GM19452 (cell line): ENCODE measurements at regions not wholly inside any gene's neighbourhood (a gene's known extent, or its start where the extent isn't known, plus 50 kb on each side); places are given as distances from the start of the nearest gene placed in this dataset.

Source experiments
- ATAC-seq: cut with Tn5 transposase; IDR thresholded peaks from one replicate; pipeline ENCODE4 v1.9.1; 2021; ENCODE audit not compliant: unreplicated experiment

GRCh38 chr12:66903782-66904396, 225.0 kb upstream of the GRIP1 start:
- ATAC-seq: no peak

GRCh38 chr12:66905201-66905600, 226.3 kb upstream of the GRIP1 start:
- ATAC-seq: no peak

- no peak for ATAC-seq
Observed at GRCh38 chr12:66910366-66910974, 231.6 kb upstream of the GRIP1 start.

- ATAC-seq: no peak
Observed at GRCh38 chr12:66915306-66915904, 236.5 kb upstream of the GRIP1 start.

- no peak for ATAC-seq
Observed at GRCh38 chr12:66916189-66916588, 237.3 kb upstream of the GRIP1 start.

- ATAC-seq: no peak
Observed at GRCh38 chr12:66919466-66919865, 240.6 kb upstream of the GRIP1 start.

GRCh38 chr12:66920205-66920604, 241.3 kb upstream of the GRIP1 start:
- ATAC-seq: no peak

GRCh38 chr12:66921151-66921550, 242.3 kb upstream of the GRIP1 start:
- no peak for ATAC-seq

- ATAC-seq: no peak
Observed at GRCh38 chr12:66925083-66925482, 246.2 kb upstream of the GRIP1 start.

- ATAC-seq: no peak
Observed at GRCh38 chr12:66929121-66929520, 250.2 kb upstream of the GRIP1 start.

GRCh38 chr12:66931091-66931490, 252.2 kb upstream of the GRIP1 start:
- no peak for ATAC-seq

- no peak for ATAC-seq
Observed at GRCh38 chr12:66932126-66932525, 253.2 kb upstream of the GRIP1 start.

- no peak for ATAC-seq
Observed at GRCh38 chr12:66934302-66935062, 255.6 kb upstream of the GRIP1 start.

GRCh38 chr12:66941150-66941549, 262.3 kb upstream of the GRIP1 start:
- ATAC-seq: no peak

- ATAC-seq: no peak
Observed at GRCh38 chr12:66942741-66943465, 264.0 kb upstream of the GRIP1 start.

- ATAC-seq: no peak
Observed at GRCh38 chr12:66944365-66944764, 265.5 kb upstream of the GRIP1 start.

- ATAC-seq: no peak
Observed at GRCh38 chr12:66945189-66945817, 266.4 kb upstream of the GRIP1 start.

GRCh38 chr12:66947119-66947518, 268.2 kb upstream of the GRIP1 start:
- ATAC-seq: no peak

GRCh38 chr12:66952668-66953067, 273.8 kb upstream of the GRIP1 start:
- ATAC-seq: no peak

- ATAC-seq: no peak
Observed at GRCh38 chr12:66956300-66956699, 277.4 kb upstream of the GRIP1 start.

GRCh38 chr12:66959276-66959675, 280.4 kb upstream of the GRIP1 start:
- ATAC-seq: no peak
